ENCODE measurements at regions not wholly inside any gene's neighbourhood (a gene's known extent, or its start where the extent isn't known, plus 50 kb on each side); places are given as distances from the start of the nearest gene placed in this dataset.

- no peak overlapping the region for H3K4me3 ChIP-seq (ENCODE audit: low read depth, low read length)
- TF ChIP-seq CTCF (IDR thresholded peaks at IDR 0.05; ENCODE audit: insufficient read depth, low read depth, low read length, missing control alignments): no peak
- DNase-seq (ENCODE audit: low read depth): peak; percentile 74
These were observed 1358.6 kb upstream of the GJE1 start for GRCh38 chr6:140774080-140774505.

GRCh38 chr6:140773276-140773675 lies 1359.4 kb upstream of the GJE1 start:
- no peak for DNase-seq (ENCODE audit: low read depth)
- no peak for TF ChIP-seq CTCF (IDR thresholded peaks at IDR 0.05; ENCODE audit: insufficient read depth, low read depth, low read length, missing control alignments)
- H3K4me3 ChIP-seq (ENCODE audit: low read depth, low read length): no peak overlapping the region

- TF ChIP-seq CTCF (IDR thresholded peaks at IDR 0.05; ENCODE audit: insufficient read depth, low read depth, low read length, missing control alignments): no peak
- no peak overlapping the region for H3K4me3 ChIP-seq (ENCODE audit: low read depth, low read length)
- no peak for DNase-seq (ENCODE audit: low read depth)
These were observed 1360.1 kb upstream of the GJE1 start for GRCh38 chr6:140772576-140772975.

- no peak for DNase-seq (ENCODE audit: low read depth)
- no peak overlapping the region for H3K4me3 ChIP-seq (ENCODE audit: low read depth, low read length)
- no peak for TF ChIP-seq CTCF (IDR thresholded peaks at IDR 0.05; ENCODE audit: insufficient read depth, low read depth, low read length, missing control alignments)
These were observed 1364.6 kb upstream of the GJE1 start for GRCh38 chr6:140768133-140768532.

GRCh38 chr6:140766999-140767398 lies 1365.7 kb upstream of the GJE1 start:
- H3K4me3 ChIP-seq (ENCODE audit: low read depth, low read length): no peak overlapping the region
- DNase-seq (ENCODE audit: low read depth): no peak
- no peak for TF ChIP-seq CTCF (IDR thresholded peaks at IDR 0.05; ENCODE audit: insufficient read depth, low read depth, low read length, missing control alignments)

GRCh38 chr6:140758169-140758877 lies 1374.4 kb upstream of the GJE1 start:
- H3K4me3 ChIP-seq (ENCODE audit: low read depth, low read length): no peak overlapping the region
- DNase-seq (ENCODE audit: low read depth): no peak
- no peak for TF ChIP-seq CTCF (IDR thresholded peaks at IDR 0.05; ENCODE audit: insufficient read depth, low read depth, low read length, missing control alignments)

GRCh38 chr6:140752234-140752633 lies 1377.8 kb upstream of the CITED2 start:
- no peak for DNase-seq (ENCODE audit: low read depth)
- H3K4me3 ChIP-seq (ENCODE audit: low read depth, low read length): no peak overlapping the region
- no peak for TF ChIP-seq CTCF (IDR thresholded peaks at IDR 0.05; ENCODE audit: insufficient read depth, low read depth, low read length, missing control alignments)

Data from GM12865 (cell line).